Stimulated activated naive B cell treated with anti-CD40 and anti-IgM and Interleukin-4, amounts not matched to agents 10 μg/mL and 1 μg/mL and 100 μg/mL, for 72 hours (primary cell): ENCODE measurements at regions not wholly inside any gene's neighbourhood (a gene's known extent, or its start where the extent isn't known, plus 50 kb on each side); places are given as distances from the start of the nearest gene placed in this dataset.
"Not testable (repeated sequence)": the region's sequence is repeated elsewhere in the genome, so short reads cannot be mapped to it uniquely, and the experiment has no call there.

ENCODE experiments used
- ATAC-seq, 2 donors: fragments of 150-1000 bp; cut with Tn5 transposase; replicated peaks; 2 replicates each; pipeline ENCODE4 v1.10.0; 2021; ENCODE audit warnings: moderate library complexity in 1 of 2
- DNase-seq: peaks from one replicate; pipeline ENCODE4 v3.0.0; 2021
- H3K27ac Mint-ChIP-seq: one replicate; pipeline ENCODE4 v1.8.0; 2022; ENCODE audit warnings: mild to moderate bottlenecking, mixed read lengths
- H3K27me3 Mint-ChIP-seq, 2 donors: one replicate each; pipeline ENCODE4 v1.8.0; 2022; ENCODE audit warnings: mixed read lengths in 2 of 2
- H3K36me3 Mint-ChIP-seq, 2 donors: one replicate each; pipeline ENCODE4 v1.8.0; 2022; ENCODE audit warnings: mixed read lengths in 2 of 2, mild to moderate bottlenecking in 1 of 2
- H3K4me1 Mint-ChIP-seq, 2 donors: one replicate each; pipeline ENCODE4 v1.8.0; 2022; ENCODE audit warnings: mixed read lengths in 2 of 2, mild to moderate bottlenecking in 1 of 2
- H3K4me3 Mint-ChIP-seq, 2 donors: one replicate each; pipeline ENCODE4 v1.8.0; 2022; ENCODE audit warnings: mild to moderate bottlenecking in 2 of 2, mixed read lengths in 2 of 2, moderate library complexity in 1 of 2
- H3K9me3 Mint-ChIP-seq, 2 donors: one replicate each; pipeline ENCODE4 v1.8.0; 2022; ENCODE audit warnings: mixed read lengths in 2 of 2, mild to moderate bottlenecking in 1 of 2

- no peaks in the 10 kb centered on the region for H3K36me3 Mint-ChIP-seq
- DNase-seq = no peak
- H3K9me3 Mint-ChIP-seq = no peaks in the 10 kb centered on the region
- no peaks in the 10 kb centered on the region for H3K27me3 Mint-ChIP-seq
- no peak overlapping the region for H3K27ac Mint-ChIP-seq
- H3K4me3 Mint-ChIP-seq = no peak overlapping the region
- no peak for ATAC-seq
- H3K4me1 Mint-ChIP-seq = no peaks in the 10 kb centered on the region
Measured at GRCh38 chrX:42420426-42420825, 357.5 kb downstream of the PPP1R2C start.

DNA sequence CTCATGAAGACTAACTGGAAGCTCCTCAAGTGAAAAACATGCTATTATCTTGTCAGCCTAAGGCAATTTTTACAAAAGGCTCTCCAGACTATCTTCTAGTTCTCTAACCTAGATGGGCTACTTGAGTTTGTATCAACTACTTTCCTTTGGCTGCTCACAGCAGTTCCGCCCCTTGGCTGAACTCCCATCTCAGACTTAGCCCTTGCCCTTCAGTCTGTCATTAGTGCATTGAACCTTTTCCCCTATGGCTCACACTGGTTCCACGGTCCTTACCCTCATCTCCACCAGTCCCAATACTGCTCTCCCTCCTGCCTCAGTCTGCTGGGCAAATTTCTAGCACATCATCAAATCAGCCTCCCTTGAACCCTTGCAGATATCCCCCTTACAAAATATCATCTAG lies 362.3 kb downstream of the PPP1R2C start:
- ATAC-seq = no peak
- Mint-ChIP-seq H3K36me3 (peaks cover 2 to 4% of the 10 kb centered on the region in 2 donors), H3K4me3 (no peak overlapping the region)

GRCh38 chrX:42414057-42414456 lies 363.9 kb downstream of the PPP1R2C start:
- Mint-ChIP-seq H3K27me3 (no peaks in the 10 kb centered on the region), H3K4me3 (no peak overlapping the region), H3K27ac (no peak overlapping the region), H3K4me1 (no peaks in the 10 kb centered on the region), H3K36me3 (peaks cover 2 to 4% of the 10 kb centered on the region in 2 donors), H3K9me3 (peaks cover 10 to 13% of the 10 kb centered on the region in 2 donors)
- ATAC-seq (no peak), DNase-seq (no peak)

More for the DNA sequence above, 362.3 kb downstream of the PPP1R2C start:
- H3K27me3 Mint-ChIP-seq = no peaks in the 10 kb centered on the region
- no peak overlapping the region for H3K27ac Mint-ChIP-seq
- H3K4me1 Mint-ChIP-seq = no peaks in the 10 kb centered on the region
- H3K9me3 Mint-ChIP-seq = peaks cover 9 to 11% of the 10 kb centered on the region in 2 donors
- no peak for DNase-seq

GRCh38 chrX:42399632-42400024 lies 378.3 kb downstream of the PPP1R2C start:
- no peak for DNase-seq
- no peaks in the 10 kb centered on the region for H3K9me3 Mint-ChIP-seq
- peaks cover 4 to 11% of the 10 kb centered on the region in 2 donors for H3K4me1 Mint-ChIP-seq
- ATAC-seq = no peak
- peaks cover 0 to 6% of the 10 kb centered on the region in 2 donors for H3K27me3 Mint-ChIP-seq
- no peak overlapping the region for H3K27ac Mint-ChIP-seq
- H3K4me3 Mint-ChIP-seq = no peak overlapping the region
- H3K36me3 Mint-ChIP-seq = no peaks in the 10 kb centered on the region

DNA sequence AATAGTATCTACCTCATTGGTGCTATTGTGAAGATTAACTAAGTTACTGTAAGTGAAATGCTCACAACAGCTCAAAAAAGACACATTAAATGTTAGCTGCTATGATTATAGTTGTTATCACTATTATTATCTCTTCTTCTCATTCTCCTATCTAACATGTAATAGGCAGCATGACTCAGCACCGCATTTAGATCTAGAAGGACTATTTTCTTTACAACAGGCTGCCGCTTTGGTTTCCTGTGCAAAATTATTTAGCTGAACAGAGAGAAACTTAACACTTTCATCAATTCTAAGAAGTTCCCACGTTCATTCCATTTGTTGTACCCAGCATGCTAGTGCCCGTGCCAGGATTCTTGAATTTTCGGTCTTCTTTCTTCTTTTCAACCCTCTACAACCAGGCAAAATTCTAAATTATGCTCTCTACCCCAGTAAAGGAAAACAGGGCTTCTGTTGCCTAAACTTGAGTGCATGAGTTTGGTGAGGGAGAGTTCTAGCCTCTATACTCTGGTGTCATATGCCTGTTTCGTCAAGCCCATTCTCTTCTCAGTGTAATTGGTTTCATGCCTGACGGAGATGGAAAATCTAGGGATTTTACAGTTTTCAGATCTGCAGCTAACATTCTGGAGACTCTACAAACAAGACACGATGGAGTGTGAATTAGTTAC lies 378.9 kb downstream of the PPP1R2C start:
- DNase-seq (no peak), ATAC-seq (no peak)
- peaks cover 0 to 6% of the 10 kb centered on the region in 2 donors for H3K27me3 Mint-ChIP-seq
- no peak overlapping the region for H3K4me3 Mint-ChIP-seq
- H3K4me1 Mint-ChIP-seq = peaks cover 4 to 11% of the 10 kb centered on the region in 2 donors
- no peaks in the 10 kb centered on the region for H3K9me3 Mint-ChIP-seq
- H3K27ac Mint-ChIP-seq = no peak overlapping the region
- no peaks in the 10 kb centered on the region for H3K36me3 Mint-ChIP-seq

GRCh38 chrX:42396136-42396535 lies 381.8 kb downstream of the PPP1R2C start:
- no peak overlapping the region for H3K27ac Mint-ChIP-seq
- peaks cover 4 to 11% of the 10 kb centered on the region in 2 donors for H3K4me1 Mint-ChIP-seq
- DNase-seq (no peak), ATAC-seq (no peak)
- H3K36me3 Mint-ChIP-seq = no peaks in the 10 kb centered on the region
- H3K27me3 Mint-ChIP-seq = no peaks in the 10 kb centered on the region
- no peak overlapping the region for H3K4me3 Mint-ChIP-seq
- no peaks in the 10 kb centered on the region for H3K9me3 Mint-ChIP-seq

DNA sequence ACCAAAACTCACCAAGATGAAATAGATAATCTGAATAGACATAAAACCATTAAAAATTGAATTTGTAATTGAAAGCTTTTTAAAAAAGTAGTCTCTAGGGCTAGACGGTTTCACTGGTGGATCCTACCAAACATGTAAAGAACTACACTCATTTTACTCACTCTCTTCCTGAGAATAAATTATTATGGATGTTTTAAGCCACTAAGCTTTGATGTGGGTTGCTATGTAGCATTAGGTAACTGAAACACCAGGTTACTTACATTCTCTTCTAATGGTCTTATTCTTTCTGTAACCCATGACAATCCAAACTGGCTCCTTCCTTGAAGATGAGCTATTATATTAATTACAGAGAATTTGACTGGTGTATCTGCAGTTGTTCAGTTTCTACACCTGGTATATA lies 385.1 kb downstream of the PPP1R2C start:
- H3K27me3 Mint-ChIP-seq = no peaks in the 10 kb centered on the region
- DNase-seq (no peak), ATAC-seq (no peak)
- no peak overlapping the region for H3K4me3 Mint-ChIP-seq
- no peak overlapping the region for H3K27ac Mint-ChIP-seq
- H3K4me1 Mint-ChIP-seq = no peaks in the 10 kb centered on the region
- no peaks in the 10 kb centered on the region for H3K36me3 Mint-ChIP-seq
- peaks cover 0 to 2% of the 10 kb centered on the region in 2 donors for H3K9me3 Mint-ChIP-seq

DNA sequence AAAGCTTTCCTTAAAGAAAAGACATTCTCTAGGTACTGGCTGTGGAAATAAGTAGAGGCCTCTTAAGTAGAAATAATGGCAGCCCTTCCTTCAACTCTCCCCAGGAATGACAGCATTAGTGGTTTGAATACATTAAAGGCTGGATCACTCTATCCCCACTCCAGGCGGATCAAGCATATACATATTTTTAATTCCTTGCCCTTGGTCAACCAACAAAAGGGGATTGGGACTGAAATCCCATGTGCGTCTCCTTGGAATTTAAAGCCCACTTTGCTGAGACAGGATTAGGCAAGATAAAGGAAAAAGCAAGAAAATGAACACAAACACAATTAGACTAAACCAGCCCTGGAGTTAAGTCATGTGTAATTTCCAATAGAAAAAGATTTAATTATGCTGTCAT lies 391.3 kb downstream of the PPP1R2C start:
- H3K4me3 Mint-ChIP-seq = no peak overlapping the region
- H3K4me1 Mint-ChIP-seq = peaks cover 0 to 2% of the 10 kb centered on the region in 2 donors
- no peak for DNase-seq

DNA sequence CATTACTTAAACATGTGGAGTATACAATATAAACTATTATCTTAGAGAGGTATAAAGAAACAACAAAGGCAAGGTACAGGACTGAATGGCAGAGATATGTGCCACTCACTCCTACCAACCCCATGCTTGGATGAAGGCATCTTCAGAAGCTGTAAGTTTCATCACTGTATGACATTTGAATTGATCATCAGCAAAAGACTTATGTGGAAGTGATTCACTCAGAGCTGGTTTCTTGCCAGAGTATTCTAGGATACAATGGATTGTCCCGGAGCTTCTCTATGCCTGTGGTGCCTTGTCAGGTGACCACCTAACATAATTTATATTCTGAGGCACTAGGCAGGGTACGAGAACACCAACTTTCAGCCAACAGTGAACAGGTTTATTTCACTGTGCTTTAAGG lies 392.2 kb downstream of the PPP1R2C start:
- H3K36me3 Mint-ChIP-seq = no peaks in the 10 kb centered on the region
- DNase-seq (no peak), ATAC-seq (no peak)
- H3K4me1 Mint-ChIP-seq = peaks cover 0 to 2% of the 10 kb centered on the region in 2 donors
- H3K9me3 Mint-ChIP-seq = peaks cover 0 to 1% of the 10 kb centered on the region in 2 donors
- no peak overlapping the region for H3K4me3 Mint-ChIP-seq
- H3K27ac Mint-ChIP-seq = no peak overlapping the region
- peaks cover 0 to 4% of the 10 kb centered on the region in 2 donors for H3K27me3 Mint-ChIP-seq

More for the DNA sequence above, 391.3 kb downstream of the PPP1R2C start:
- H3K9me3 Mint-ChIP-seq = peaks cover 0 to 2% of the 10 kb centered on the region in 2 donors
- ATAC-seq = no peak
- no peak overlapping the region for H3K27ac Mint-ChIP-seq
- H3K27me3 Mint-ChIP-seq = peaks cover 0 to 4% of the 10 kb centered on the region in 2 donors
- no peaks in the 10 kb centered on the region for H3K36me3 Mint-ChIP-seq

GRCh38 chrX:42384956-42385355 lies 393.0 kb downstream of the PPP1R2C start:
- Mint-ChIP-seq H3K36me3 (no peaks in the 10 kb centered on the region), H3K4me1 (peaks cover 0 to 2% of the 10 kb centered on the region in 2 donors), H3K27me3 (peaks cover 0 to 4% of the 10 kb centered on the region in 2 donors), H3K4me3 (no peak overlapping the region), H3K9me3 (no peaks in the 10 kb centered on the region), H3K27ac (no peak overlapping the region)
- no peak for DNase-seq
- ATAC-seq = no peak

- Mint-ChIP-seq H3K4me1 (no peaks in the 10 kb centered on the region), H3K4me3 (no peak overlapping the region), H3K27ac (no peak overlapping the region), H3K27me3 (peaks cover 0 to 4% of the 10 kb centered on the region in 2 donors), H3K9me3 (peaks cover 0 to 1% of the 10 kb centered on the region in 2 donors), H3K36me3 (no peaks in the 10 kb centered on the region)
- no peak for DNase-seq
- no peak for ATAC-seq
Measured at GRCh38 chrX:42378857-42379256, 399.1 kb downstream of the PPP1R2C start.

DNA sequence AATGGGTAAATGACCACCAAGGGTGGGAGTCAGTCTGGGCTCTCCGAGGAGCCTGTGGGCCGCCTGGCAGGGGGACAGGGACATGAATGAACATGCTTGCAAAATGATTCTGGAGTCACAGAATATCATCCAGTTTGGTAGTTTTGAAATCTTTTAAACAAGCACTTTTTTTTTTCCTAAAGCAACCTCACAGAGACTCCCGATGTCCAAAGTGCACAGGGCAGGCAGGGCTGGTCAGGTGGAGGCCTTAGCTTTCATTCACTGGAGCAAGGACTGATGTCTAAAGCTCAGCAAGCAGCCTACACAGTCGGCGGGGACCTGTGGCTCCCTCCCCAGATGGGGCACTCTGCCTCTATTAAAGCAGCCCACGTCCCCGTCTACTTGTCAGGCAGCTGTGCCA lies 402.9 kb downstream of the PPP1R2C start:
- ATAC-seq (no peak), DNase-seq (no peak)
- Mint-ChIP-seq H3K27ac (no peak overlapping the region), H3K36me3 (no peaks in the 10 kb centered on the region), H3K4me1 (no peaks in the 10 kb centered on the region), H3K27me3 (peaks cover 0 to 4% of the 10 kb centered on the region in 2 donors), H3K9me3 (peaks cover 0 to 1% of the 10 kb centered on the region in 2 donors), H3K4me3 (no peak overlapping the region)

- Mint-ChIP-seq H3K36me3 (no peaks in the 10 kb centered on the region), H3K4me1 (no peaks in the 10 kb centered on the region), H3K4me3 (no peak overlapping the region), H3K27me3 (no peaks in the 10 kb centered on the region), H3K27ac (no peak overlapping the region), H3K9me3 (peaks cover 0 to 2% of the 10 kb centered on the region in 2 donors)
- ATAC-seq (no peak), DNase-seq (no peak)
Measured at GRCh38 chrX:42366181-42366580, 411.8 kb downstream of the PPP1R2C start.

GRCh38 chrX:42362219-42362618 lies 415.7 kb downstream of the PPP1R2C start:
- no peaks in the 10 kb centered on the region for H3K4me1 Mint-ChIP-seq
- H3K36me3 Mint-ChIP-seq = no peaks in the 10 kb centered on the region
- DNase-seq (no peak), ATAC-seq (no peak)
- no peak overlapping the region for H3K4me3 Mint-ChIP-seq
- no peaks in the 10 kb centered on the region for H3K27me3 Mint-ChIP-seq
- H3K27ac Mint-ChIP-seq = no peak overlapping the region
- peaks cover 0 to 2% of the 10 kb centered on the region in 2 donors for H3K9me3 Mint-ChIP-seq

- not testable (repeated sequence) for H3K36me3 Mint-ChIP-seq, H3K27ac Mint-ChIP-seq, H3K4me1 Mint-ChIP-seq, DNase-seq, H3K4me3 Mint-ChIP-seq, H3K27me3 Mint-ChIP-seq, ATAC-seq, H3K9me3 Mint-ChIP-seq
Measured at GRCh38 chrX:42342981-42343380, 419.6 kb upstream of the CASK start.
